Urothelium cell line (cell line): ENCODE measurements at regions not wholly inside any gene's neighbourhood (a gene's known extent, or its start where the extent isn't known, plus 50 kb on each side); places are given as distances from the start of the nearest gene placed in this dataset.
"Not testable (repeated sequence)": the region's sequence is repeated elsewhere in the genome, so short reads cannot be mapped to it uniquely, and the experiment has no call there.

Experiments used
- DNase-seq: peaks from one replicate; pipeline ENCODE4 v3.0.0; 2011; ENCODE audit warnings: low spot score, mixed read lengths
- FAIRE-seq: peaks from 2 replicates; lab custom pipeline; 2011; peaks lifted over from hg19 to GRCh38; lab: Jason Lieb, UNC

GRCh38 chr2:47690706-47691325 is 92.1 kb upstream of the MSH6 start:
- not testable (repeated sequence) for DNase-seq, FAIRE-seq

GRCh38 chr2:47690132-47690531 is 92.8 kb upstream of the MSH6 start:
- FAIRE-seq (no peak), DNase-seq (no peak)

DNA sequence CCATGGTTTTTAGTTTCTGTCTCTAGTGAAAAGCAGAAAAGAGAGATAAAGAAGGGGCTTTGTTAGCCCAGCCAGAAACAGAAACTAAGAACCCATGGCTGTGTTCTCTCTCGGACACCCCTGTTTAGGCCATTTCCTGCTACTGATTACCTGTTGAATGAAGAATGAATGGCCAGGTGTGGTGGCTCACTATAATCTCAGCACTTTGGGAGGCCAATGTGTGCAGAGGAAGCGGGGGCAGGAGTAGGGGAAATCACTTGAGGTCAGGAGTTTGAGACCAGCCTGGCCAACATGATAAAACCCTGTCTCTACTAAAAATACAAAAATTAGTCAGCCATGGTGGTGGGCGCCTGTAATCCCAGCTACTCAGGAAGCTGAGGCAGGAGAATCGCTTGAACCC is 93.8 kb upstream of the MSH6 start:
- not testable (repeated sequence) for DNase-seq, FAIRE-seq

GRCh38 chr2:47688561-47688960 is 94.4 kb upstream of the MSH6 start:
- DNase-seq, result no peak
- FAIRE-seq, result no peak

DNA sequence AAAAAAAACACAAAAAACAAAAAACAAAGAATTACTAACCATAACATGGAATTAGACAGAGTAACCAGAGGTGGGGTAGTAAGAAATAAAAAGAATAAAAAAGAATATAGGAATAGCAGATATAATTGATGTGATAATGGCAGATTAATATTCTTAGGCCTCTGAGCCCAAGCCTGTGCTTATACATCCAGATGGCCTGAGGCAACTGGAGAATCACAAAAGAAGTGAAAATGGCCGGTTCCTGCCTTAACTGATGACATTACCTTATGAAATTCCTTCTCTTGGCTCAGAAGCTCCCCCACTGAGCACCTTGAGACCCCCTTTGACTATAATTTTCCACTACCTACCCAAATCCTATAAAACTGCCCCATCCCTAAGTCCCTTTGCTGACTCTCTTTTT is 95.1 kb upstream of the MSH6 start:
- no peak for FAIRE-seq

GRCh38 chr2:47686018-47686417 is 96.9 kb upstream of the MSH6 start:
- DNase-seq (no peak), FAIRE-seq (no peak)

More for the DNA sequence above, 95.1 kb upstream of the MSH6 start:
- no peak for DNase-seq

DNA sequence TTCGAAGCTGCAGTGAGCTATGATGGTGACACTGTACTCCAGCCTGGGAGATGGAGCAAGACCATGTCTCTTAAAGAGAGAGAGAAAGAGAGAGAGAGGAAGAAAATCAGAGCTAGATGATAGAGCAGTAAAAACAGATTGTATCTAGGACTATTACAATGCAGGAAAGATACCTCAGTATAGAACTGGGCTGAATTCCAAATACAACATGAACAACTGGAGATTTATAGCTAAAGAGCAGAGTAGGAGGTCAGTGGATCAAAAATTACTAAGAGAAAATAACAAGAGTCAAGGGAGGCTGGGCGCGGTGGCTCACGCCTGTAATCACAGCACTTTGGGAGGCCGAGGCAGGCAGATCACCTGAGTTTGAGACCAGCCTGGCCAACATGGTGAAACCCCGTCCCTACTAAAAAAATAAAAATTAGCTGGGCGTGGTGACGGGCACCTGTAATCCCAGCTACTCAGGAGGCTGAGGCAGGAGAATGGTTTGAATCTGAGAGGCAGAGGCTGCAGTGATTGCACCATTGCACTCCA is 100.7 kb upstream of the MSH6 start:
- FAIRE-seq, result no peak
- no peak for DNase-seq

DNA sequence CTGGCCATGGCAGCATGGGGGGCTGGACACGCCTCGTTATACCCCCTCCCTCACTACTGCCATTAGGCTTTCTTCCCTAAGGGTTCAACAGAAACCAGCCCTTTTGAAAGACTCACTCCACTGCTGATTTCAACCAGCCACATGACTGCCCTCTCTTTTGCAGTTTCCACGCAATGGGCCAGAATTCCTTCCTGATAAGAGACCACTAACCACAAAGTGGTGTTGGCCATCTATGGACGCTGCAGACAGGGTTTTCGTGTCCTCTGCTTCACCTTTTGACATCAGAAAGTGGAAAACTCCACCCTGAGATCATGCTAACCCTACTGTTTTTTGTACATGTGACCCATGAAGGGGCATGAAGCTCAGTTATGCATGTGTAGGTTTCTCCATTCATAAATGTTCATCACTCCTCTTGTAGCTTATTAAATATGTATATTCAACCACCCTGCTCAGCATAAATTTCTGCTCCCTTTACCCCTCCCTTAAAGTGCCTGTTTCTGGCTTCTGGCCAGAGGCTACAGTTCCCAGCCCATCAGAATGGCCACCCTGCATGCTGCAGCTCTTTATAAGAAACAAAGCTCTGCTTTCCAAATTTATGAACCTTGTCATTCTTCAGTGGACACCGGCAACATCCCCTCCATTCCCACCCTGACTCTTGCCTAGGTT is 105.6 kb upstream of the KCNK12 start:
- DNase-seq (no peak), FAIRE-seq (no peak)

- FAIRE-seq (no peak), DNase-seq (no peak)
Observed at GRCh38 chr2:47675196-47675825, 104.5 kb upstream of the KCNK12 start.

DNA sequence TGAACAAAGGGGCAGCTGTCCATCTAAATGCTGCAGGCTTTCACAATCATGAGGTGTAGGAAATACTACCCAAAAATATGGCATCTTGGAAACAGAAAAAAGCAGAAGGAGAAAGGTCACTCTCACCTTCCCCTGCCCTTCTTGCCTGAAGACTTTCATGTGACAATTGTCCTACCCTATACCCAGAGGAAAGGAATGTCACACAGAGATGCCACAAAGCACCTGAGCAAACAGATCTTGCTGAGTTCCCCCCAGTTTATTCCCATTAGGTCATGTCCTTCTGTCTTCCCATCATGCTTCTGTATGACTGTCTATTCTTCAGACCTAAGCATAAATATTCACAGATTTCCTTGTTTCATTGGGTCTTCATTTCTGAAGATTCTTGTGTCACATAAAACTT is 95.5 kb upstream of the KCNK12 start:
- DNase-seq, result no peak
- FAIRE-seq, result no peak

DNA sequence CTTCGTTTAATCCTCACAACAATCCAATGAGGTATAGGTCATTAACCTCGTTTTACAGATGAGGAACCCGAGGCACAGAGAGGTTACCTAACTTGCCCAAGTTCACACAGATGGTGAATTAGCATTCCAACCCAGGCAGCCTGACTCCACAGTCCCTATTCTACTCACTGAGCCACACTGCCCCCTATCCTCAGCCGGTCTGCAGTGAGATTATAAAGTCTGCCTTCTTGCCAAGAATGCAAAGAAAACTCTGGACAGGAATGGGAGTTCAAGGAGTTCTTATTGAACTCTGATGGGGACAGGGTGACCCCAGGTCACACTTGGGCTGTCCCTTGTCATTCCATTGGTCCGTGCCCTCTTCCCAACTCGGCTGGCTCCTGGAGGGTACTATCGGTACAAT is 94.0 kb upstream of the KCNK12 start:
- FAIRE-seq (no peak), DNase-seq (no peak)

DNA sequence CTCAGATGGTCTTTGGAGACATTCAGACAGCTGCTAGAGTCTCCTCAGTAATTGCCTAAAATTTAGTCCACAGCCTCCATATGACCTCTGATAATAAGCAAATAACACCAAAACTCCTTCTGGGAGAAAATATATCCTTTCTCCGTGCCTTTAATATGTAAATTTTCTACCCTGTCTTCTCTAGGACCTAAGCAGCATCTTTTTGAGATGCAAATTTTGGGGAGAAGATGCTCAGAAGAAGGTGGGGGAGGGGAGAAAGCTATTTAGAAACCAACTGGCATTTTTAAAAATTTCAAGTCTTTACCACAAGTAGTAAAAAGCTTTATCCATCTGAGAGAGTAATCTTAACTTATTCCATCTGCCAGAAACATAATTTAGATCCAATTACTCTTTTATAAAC is 91.8 kb upstream of the KCNK12 start:
- DNase-seq (no peak), FAIRE-seq (no peak)

DNA sequence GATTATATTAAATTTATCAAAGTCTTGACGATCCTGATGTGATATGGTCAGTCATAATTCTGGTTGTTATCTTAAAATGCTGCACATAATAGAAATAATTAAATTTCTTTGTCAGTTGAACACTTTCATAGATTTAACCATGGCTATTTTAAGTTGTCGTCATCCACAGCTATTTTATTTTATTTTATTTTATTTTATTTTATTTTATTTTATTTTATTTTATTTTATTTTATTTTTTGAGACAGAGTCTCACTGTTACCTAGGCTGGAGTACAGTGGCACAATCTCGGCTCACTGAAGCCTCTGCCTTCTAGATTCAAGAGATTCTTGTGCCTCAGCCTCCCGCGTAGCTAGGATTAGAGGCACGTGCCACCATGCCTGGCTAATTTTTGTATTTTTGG is 90.5 kb upstream of the KCNK12 start:
- FAIRE-seq (no peak), DNase-seq (no peak)

GRCh38 chr2:47660168-47660567 is 89.4 kb upstream of the KCNK12 start:
- FAIRE-seq (no peak), DNase-seq (no peak)

DNA sequence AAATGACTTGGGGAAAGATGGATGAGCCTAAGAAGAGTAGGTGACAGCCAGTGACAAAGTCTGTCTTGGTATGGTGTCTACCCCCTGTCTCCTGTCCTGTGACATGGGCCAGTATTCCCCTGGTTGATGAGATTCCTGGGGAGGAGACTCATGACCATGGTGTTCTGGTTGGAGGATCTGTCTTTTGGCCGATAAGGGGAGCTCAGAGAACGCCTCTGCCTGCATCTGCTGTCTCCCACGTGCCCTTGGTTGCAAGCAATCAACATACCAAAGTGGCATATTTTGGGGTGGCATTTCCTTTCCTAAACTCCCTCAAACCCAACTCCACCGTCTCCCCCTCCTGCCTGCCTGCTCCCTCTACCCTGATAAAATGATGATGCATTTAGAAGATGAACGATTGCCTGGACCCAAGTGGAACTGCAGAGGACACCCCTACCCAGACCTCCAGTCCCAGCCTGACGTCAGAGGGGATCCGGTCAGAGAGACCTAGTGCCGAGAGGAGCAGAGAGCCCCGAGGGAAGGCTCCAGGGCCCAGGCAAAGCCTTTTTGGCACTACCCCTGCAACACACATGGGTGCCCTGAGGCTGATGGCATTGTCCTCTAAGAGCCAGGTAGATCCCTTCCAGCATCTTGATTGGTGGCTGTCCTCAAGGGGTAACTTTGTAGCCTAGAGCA is 88.0 kb upstream of the KCNK12 start:
- FAIRE-seq (no peak), DNase-seq (no peak)

GRCh38 chr2:47657886-47658489 is 87.2 kb upstream of the KCNK12 start:
- DNase-seq (no peak), FAIRE-seq (no peak)

- FAIRE-seq, result peak; percentile 94
- DNase-seq, result peak; percentile 77
Observed at GRCh38 chr2:47656715-47657600, 86.2 kb upstream of the KCNK12 start.

DNA sequence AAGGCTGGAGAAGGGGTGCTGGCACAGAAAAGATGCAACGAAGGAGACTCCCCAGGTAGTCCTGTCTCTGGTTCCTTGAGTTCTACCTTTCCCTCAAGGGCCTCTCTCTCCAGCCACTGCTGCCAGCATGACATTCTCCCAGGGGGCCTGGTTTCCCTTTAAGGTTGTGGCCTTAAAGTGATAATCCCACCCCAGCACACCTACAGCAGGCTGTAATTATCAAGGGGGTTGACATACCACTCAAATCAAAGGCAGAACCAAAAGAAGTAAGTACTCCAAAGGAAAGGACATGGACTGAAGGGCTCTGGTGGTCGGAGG is 84.7 kb upstream of the KCNK12 start:
- FAIRE-seq, result no peak
- no peak for DNase-seq

- DNase-seq (peak; percentile 74), FAIRE-seq (peak; percentile 86)
Observed at GRCh38 chr2:47654790-47655562, 84.2 kb upstream of the KCNK12 start.
